ENCODE measurements at regions not wholly inside any gene's neighbourhood (a gene's known extent, or its start where the extent isn't known, plus 50 kb on each side); places are given as distances from the start of the nearest gene placed in this dataset.

- no peak overlapping the region for H3K4me3 ChIP-seq (replicated peaks; ENCODE audit: low read depth, low read length)
- TF ChIP-seq CTCF (IDR thresholded peaks at IDR 0.05; ENCODE audit: low read depth, low read length, missing control alignments), result no peak
- DNase-seq (ENCODE audit: extremely low read depth, low read depth), result no peak
Observed at GRCh38 chr10:3439183-3439582, 266.6 kb upstream of the PITRM1 start.

- DNase-seq (ENCODE audit: extremely low read depth, low read depth), result no peak
- TF ChIP-seq CTCF (IDR thresholded peaks at IDR 0.05; ENCODE audit: low read depth, low read length, missing control alignments), result no peak
- H3K4me3 ChIP-seq (replicated peaks; ENCODE audit: low read depth, low read length), result no peak overlapping the region
Observed at GRCh38 chr10:3438606-3439005, 266.0 kb upstream of the PITRM1 start.

GRCh38 chr10:3435671-3436070 is 263.1 kb upstream of the PITRM1 start:
- DNase-seq (ENCODE audit: extremely low read depth, low read depth), result no peak
- no peak overlapping the region for H3K4me3 ChIP-seq (replicated peaks; ENCODE audit: low read depth, low read length)
- no peak for TF ChIP-seq CTCF (IDR thresholded peaks at IDR 0.05; ENCODE audit: low read depth, low read length, missing control alignments)

GRCh38 chr10:3433988-3434387 is 261.4 kb upstream of the PITRM1 start:
- DNase-seq (ENCODE audit: extremely low read depth, low read depth), result no peak
- no peak for TF ChIP-seq CTCF (IDR thresholded peaks at IDR 0.05; ENCODE audit: low read depth, low read length, missing control alignments)
- no peak overlapping the region for H3K4me3 ChIP-seq (replicated peaks; ENCODE audit: low read depth, low read length)

- DNase-seq (ENCODE audit: extremely low read depth, low read depth), result no peak
- no peak overlapping the region for H3K4me3 ChIP-seq (replicated peaks; ENCODE audit: low read depth, low read length)
- no peak for TF ChIP-seq CTCF (IDR thresholded peaks at IDR 0.05; ENCODE audit: low read depth, low read length, missing control alignments)
Observed at GRCh38 chr10:3433131-3433530, 260.5 kb upstream of the PITRM1 start.

- TF ChIP-seq CTCF (IDR thresholded peaks at IDR 0.05; ENCODE audit: low read depth, low read length, missing control alignments), result no peak
- H3K4me3 ChIP-seq (replicated peaks; ENCODE audit: low read depth, low read length), result no peak overlapping the region
- no peak for DNase-seq (ENCODE audit: extremely low read depth, low read depth)
Observed at GRCh38 chr10:3432081-3432825, 259.7 kb upstream of the PITRM1 start.

GRCh38 chr10:3430501-3430900 is 257.9 kb upstream of the PITRM1 start:
- no peak overlapping the region for H3K4me3 ChIP-seq (replicated peaks; ENCODE audit: low read depth, low read length)
- TF ChIP-seq CTCF (IDR thresholded peaks at IDR 0.05; ENCODE audit: low read depth, low read length, missing control alignments), result no peak
- no peak for DNase-seq (ENCODE audit: extremely low read depth, low read depth)
